ENCODE measurements at regions not wholly inside any gene's neighbourhood (a gene's known extent, or its start where the extent isn't known, plus 50 kb on each side); places are given as distances from the start of the nearest gene placed in this dataset.

DNA sequence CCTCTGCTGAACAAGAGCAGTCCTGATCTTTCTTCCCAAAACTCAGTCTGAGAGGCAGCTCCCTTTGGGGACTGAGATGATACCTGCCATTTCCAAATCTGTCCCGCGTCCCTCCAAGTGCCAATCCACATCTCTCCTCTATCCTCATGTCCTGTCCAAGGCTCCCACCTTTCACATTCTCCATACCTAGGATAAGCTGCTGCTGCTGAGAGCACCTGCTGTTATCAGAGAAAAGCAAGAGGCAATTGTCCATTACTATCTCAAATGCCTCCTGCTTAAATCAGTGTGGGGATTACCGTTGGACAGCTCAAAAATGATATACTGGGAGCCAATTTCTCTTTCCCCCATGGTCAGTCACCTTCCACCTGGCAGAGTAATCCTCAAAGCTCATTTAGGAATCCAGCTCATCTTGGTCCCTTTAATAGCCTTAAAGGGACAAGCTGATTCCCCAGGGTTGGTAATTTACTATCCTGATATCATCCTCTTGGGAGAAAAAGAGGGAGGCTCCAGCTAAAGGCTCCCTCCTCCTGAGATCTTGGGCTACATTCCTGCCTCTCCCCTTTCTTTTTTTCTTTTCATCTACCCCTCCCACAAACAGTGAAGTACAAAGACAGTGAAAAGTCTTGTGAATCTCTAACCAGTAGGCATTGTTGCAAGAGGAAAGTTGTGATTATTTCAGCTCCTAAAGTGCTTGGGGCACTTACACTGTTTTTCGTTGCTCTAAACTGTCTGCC, 278.1 kb upstream of the CAMK1G start:
- 41 to 63% methylated on average over 3 to 4 of the region's 4 CpGs for WGBS, 2 experiments (ENCODE audit: insufficient coverage in 1 of 2, insufficient read length in 1 of 2)

DNA sequence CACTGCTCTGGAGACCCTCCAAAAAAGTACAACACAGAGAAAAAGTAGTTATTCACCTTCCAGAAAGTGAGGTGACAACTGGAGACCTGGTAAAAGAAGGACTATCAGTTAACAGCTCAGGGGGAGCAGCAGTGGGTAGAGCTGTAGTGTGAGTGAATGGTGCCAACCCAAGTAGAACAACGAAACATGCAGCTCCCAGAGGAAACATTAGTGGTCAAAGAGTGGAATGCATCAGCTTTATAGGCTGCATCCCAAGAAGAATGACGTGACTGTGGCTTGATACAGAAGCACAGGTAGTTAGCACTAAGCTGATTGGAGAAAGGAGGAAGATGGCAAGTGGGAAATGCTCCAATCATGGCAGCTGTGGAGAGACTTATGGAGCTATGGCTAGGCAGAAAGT, 275.7 kb upstream of the CAMK1G start:
- no peaks in the 10 kb centered on the region for H3K27me3 Mint-ChIP-seq (ENCODE audit: insufficient read depth)
- H3K27ac Mint-ChIP-seq, result no peak overlapping the region
- WGBS, 2 experiments (ENCODE audit: insufficient coverage in 1 of 2, insufficient read length in 1 of 2), result 94 to 95% methylated on average over 2 of the region's 2 CpGs

More for the DNA sequence above, 278.1 kb upstream of the CAMK1G start:
- Mint-ChIP-seq H3K4me3 (no peak overlapping the region), H3K27me3 (ENCODE audit: insufficient read depth) (no peaks in the 10 kb centered on the region), H3K9me3 (no peaks in the 10 kb centered on the region), H3K4me1 (peaks cover 41% of the 10 kb centered on the region), H3K27ac (no peak overlapping the region), H3K36me3 (ENCODE audit: low read depth) (no peaks in the 10 kb centered on the region)
- H3K4me3 ChIP-seq (ENCODE audit: low read length), result peak overlapping the region; percentile 19
- H3K9ac ChIP-seq (ENCODE audit: extremely low read depth, low read length, poor library complexity, severe bottlenecking), result no peak overlapping the region
- no peaks in the 10 kb centered on the region for H3K36me3 ChIP-seq (ENCODE audit: control insufficient read depth, insufficient read depth, low read length)
- H3K9me3 ChIP-seq (ENCODE audit: control insufficient read depth, low read length), result no peaks in the 10 kb centered on the region
- peaks cover 7% of the 10 kb centered on the region for H3K27me3 ChIP-seq (ENCODE audit: control insufficient read depth, insufficient read depth, low read length, poor library complexity, severe bottlenecking)
- TF ChIP-seq, protein P1, sequence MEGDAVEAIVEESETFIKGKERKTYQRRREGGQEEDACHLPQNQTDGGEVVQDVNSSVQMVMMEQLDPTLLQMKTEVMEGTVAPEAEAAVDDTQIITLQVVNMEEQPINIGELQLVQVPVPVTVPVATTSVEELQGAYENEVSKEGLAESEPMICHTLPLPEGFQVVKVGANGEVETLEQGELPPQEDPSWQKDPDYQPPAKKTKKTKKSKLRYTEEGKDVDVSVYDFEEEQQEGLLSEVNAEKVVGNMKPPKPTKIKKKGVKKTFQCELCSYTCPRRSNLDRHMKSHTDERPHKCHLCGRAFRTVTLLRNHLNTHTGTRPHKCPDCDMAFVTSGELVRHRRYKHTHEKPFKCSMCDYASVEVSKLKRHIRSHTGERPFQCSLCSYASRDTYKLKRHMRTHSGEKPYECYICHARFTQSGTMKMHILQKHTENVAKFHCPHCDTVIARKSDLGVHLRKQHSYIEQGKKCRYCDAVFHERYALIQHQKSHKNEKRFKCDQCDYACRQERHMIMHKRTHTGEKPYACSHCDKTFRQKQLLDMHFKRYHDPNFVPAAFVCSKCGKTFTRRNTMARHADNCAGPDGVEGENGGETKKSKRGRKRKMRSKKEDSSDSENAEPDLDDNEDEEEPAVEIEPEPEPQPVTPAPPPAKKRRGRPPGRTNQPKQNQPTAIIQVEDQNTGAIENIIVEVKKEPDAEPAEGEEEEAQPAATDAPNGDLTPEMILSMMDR (conservative IDR thresholded peaks at IDR 0.05), result no peak
- H3K27ac ChIP-seq (ENCODE audit: low read depth, low read length), result no peak overlapping the region
- peak; percentile 63 for DNase-seq
- peaks cover 22% of the 10 kb centered on the region for H3K4me1 ChIP-seq (ENCODE audit: control insufficient read depth, insufficient read depth, low read length)

DNA sequence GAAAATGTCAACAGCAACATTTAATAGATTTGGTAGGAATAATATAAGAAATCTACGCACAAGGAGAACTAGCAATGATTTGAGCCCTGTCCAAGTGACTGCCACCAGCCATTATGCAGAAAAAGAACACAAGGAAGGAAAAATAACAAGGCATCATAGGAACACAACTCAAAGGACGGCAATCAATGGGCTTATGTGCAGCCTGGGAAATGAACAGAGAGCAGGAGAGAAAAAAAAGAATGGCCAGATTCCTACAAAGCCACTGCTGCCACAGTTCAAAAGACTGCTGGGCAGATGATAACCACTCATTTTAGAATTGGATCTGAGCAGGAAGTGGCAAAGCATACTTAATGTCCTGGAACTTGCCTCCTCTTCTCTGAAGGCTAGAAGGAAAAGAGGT, 274.3 kb upstream of the CAMK1G start:
- no peak for DNase-seq
- peaks cover 7% of the 10 kb centered on the region for H3K27me3 ChIP-seq (ENCODE audit: control insufficient read depth, insufficient read depth, low read length, poor library complexity, severe bottlenecking)
- H3K9ac ChIP-seq (ENCODE audit: extremely low read depth, low read length, poor library complexity, severe bottlenecking), result no peak overlapping the region
- Mint-ChIP-seq H3K36me3 (ENCODE audit: low read depth) (no peaks in the 10 kb centered on the region), H3K27ac (no peak overlapping the region), H3K4me3 (no peak overlapping the region), H3K9me3 (no peaks in the 10 kb centered on the region), H3K27me3 (ENCODE audit: insufficient read depth) (no peaks in the 10 kb centered on the region), H3K4me1 (peaks cover 22% of the 10 kb centered on the region)
- no peak overlapping the region for H3K4me3 ChIP-seq (ENCODE audit: low read length)
- H3K36me3 ChIP-seq (ENCODE audit: control insufficient read depth, insufficient read depth, low read length), result no peaks in the 10 kb centered on the region
- H3K27ac ChIP-seq (ENCODE audit: low read depth, low read length), result no peak overlapping the region
- TF ChIP-seq, protein P1 (conservative IDR thresholded peaks at IDR 0.05), result no peak
- WGBS, 2 experiments (ENCODE audit: insufficient coverage in 1 of 2, insufficient read length in 1 of 2), result 92 to 94% methylated on average over 2 of the region's 2 CpGs
- no peaks in the 10 kb centered on the region for H3K9me3 ChIP-seq (ENCODE audit: control insufficient read depth, low read length)
- H3K4me1 ChIP-seq (ENCODE audit: control insufficient read depth, insufficient read depth, low read length), result peaks cover 15% of the 10 kb centered on the region

More for the DNA sequence above, 275.7 kb upstream of the CAMK1G start:
- H3K36me3 Mint-ChIP-seq (ENCODE audit: low read depth), result no peaks in the 10 kb centered on the region
- no peaks in the 10 kb centered on the region for H3K9me3 ChIP-seq (ENCODE audit: control insufficient read depth, low read length)
- H3K4me3 ChIP-seq (ENCODE audit: low read length), result no peak overlapping the region
- DNase-seq, result no peak
- peaks cover 7% of the 10 kb centered on the region for H3K27me3 ChIP-seq (ENCODE audit: control insufficient read depth, insufficient read depth, low read length, poor library complexity, severe bottlenecking)
- H3K4me1 Mint-ChIP-seq, result peaks cover 35% of the 10 kb centered on the region
- TF ChIP-seq, protein P1 (conservative IDR thresholded peaks at IDR 0.05), result no peak
- H3K27ac ChIP-seq (ENCODE audit: low read depth, low read length), result no peak overlapping the region
- no peaks in the 10 kb centered on the region for H3K36me3 ChIP-seq (ENCODE audit: control insufficient read depth, insufficient read depth, low read length)
- no peak overlapping the region for H3K4me3 Mint-ChIP-seq
- no peak overlapping the region for H3K9ac ChIP-seq (ENCODE audit: extremely low read depth, low read length, poor library complexity, severe bottlenecking)
- H3K4me1 ChIP-seq (ENCODE audit: control insufficient read depth, insufficient read depth, low read length), result peaks cover 21% of the 10 kb centered on the region
- H3K9me3 Mint-ChIP-seq, result no peaks in the 10 kb centered on the region

All from endodermal cell (in vitro differentiated cells).